ENCODE measurements at regions not wholly inside any gene's neighbourhood (a gene's known extent, or its start where the extent isn't known, plus 50 kb on each side); places are given as distances from the start of the nearest gene placed in this dataset.
"Not testable (repeated sequence)": the region's sequence is repeated elsewhere in the genome, so short reads cannot be mapped to it uniquely, and the experiment has no call there.

GRCh38 chr4:77273412-77273811 lies 116.4 kb downstream of the CCNG2 start:
- DNase-seq (ENCODE audit: extremely low read depth, low read depth) = no peak
- TF ChIP-seq, protein P1, sequence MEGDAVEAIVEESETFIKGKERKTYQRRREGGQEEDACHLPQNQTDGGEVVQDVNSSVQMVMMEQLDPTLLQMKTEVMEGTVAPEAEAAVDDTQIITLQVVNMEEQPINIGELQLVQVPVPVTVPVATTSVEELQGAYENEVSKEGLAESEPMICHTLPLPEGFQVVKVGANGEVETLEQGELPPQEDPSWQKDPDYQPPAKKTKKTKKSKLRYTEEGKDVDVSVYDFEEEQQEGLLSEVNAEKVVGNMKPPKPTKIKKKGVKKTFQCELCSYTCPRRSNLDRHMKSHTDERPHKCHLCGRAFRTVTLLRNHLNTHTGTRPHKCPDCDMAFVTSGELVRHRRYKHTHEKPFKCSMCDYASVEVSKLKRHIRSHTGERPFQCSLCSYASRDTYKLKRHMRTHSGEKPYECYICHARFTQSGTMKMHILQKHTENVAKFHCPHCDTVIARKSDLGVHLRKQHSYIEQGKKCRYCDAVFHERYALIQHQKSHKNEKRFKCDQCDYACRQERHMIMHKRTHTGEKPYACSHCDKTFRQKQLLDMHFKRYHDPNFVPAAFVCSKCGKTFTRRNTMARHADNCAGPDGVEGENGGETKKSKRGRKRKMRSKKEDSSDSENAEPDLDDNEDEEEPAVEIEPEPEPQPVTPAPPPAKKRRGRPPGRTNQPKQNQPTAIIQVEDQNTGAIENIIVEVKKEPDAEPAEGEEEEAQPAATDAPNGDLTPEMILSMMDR (IDR thresholded peaks at IDR 0.05; ENCODE audit: low read depth, low read length) = no peak

- DNase-seq (ENCODE audit: extremely low read depth, low read depth) = not testable (repeated sequence)
Observed at GRCh38 chr4:77279114-77279513, 122.1 kb downstream of the CCNG2 start.

DNA sequence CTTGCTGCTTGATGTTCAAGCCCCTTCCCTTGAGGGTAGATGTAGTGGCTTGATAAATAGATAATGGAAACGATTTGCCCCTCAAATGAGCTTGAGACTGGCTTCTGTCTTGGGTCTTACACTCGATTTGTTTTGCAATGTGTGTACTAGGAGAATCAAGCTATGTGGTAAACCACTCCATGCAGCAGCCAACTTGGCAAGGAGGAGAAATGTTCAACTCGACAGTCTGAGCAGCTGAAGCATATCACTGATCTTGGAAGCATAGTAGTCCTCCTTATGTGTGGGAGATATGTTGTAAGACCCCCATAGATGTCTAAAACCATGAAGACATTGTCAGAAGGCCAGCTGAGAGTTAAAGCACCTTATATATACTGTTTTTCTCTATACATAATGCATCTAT lies 125.3 kb downstream of the CCNG2 start:
- no peak for DNase-seq (ENCODE audit: extremely low read depth, low read depth)
- TF ChIP-seq, protein P1 (IDR thresholded peaks at IDR 0.05; ENCODE audit: low read depth, low read length) = no peak

- TF ChIP-seq, protein P1 (IDR thresholded peaks at IDR 0.05; ENCODE audit: low read depth, low read length) = no peak
- no peak for DNase-seq (ENCODE audit: extremely low read depth, low read depth)
Observed at GRCh38 chr4:77284036-77284435, 127.0 kb downstream of the CCNG2 start.

DNA sequence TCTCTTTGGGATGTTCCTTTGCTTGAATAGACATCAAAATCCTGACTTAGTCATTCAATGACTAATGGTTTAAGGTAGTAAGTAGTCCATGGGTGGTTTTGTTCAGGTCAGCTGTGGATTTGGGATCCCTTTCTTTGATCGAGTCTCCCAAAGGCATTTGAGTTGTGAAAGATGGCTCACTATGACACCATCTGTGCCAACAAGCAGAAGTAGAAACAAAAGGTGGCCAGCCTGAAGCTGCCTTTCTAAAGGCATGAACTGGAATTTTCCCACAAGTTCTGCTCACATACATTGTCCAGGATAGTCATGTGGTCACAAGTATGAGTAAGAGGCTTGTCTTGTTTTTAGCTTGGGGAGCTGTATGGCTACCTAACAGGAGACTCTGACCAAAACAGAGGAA lies 129.9 kb downstream of the CCNG2 start:
- TF ChIP-seq, protein P1 (IDR thresholded peaks at IDR 0.05; ENCODE audit: low read depth, low read length) = no peak
- DNase-seq (ENCODE audit: extremely low read depth, low read depth) = no peak

DNA sequence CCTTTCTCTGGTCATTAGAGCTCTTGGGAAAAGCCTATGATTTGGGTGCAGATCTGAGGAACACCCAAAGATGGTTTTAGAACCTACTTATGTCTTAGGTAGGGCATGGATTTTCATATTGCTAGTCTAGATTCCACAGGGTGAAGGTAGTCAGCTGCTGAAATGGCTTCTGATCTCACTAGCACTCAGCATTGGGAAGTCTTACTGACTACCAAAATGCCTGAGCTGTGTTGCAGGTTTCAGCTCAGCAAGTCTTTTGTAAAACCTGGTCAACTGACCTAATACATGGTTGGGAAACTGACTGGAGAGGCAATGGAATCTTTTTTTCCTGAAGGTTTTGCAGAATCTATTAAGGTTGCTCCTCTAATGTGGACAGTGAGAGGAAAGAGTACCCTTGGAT lies 136.4 kb downstream of the CCNG2 start:
- no peak for DNase-seq (ENCODE audit: extremely low read depth, low read depth)
- TF ChIP-seq, protein P1 (IDR thresholded peaks at IDR 0.05; ENCODE audit: low read depth, low read length) = no peak

- DNase-seq (ENCODE audit: extremely low read depth, low read depth) = not testable (repeated sequence)
Observed at GRCh38 chr4:77300996-77301395, 144.0 kb downstream of the CCNG2 start.

GRCh38 chr4:77305766-77306165 lies 148.8 kb downstream of the CCNG2 start:
- TF ChIP-seq, protein P1 (IDR thresholded peaks at IDR 0.05; ENCODE audit: low read depth, low read length) = no peak
- DNase-seq (ENCODE audit: extremely low read depth, low read depth) = no peak

GRCh38 chr4:77306496-77306895 lies 149.5 kb downstream of the CCNG2 start:
- no peak for DNase-seq (ENCODE audit: extremely low read depth, low read depth)
- TF ChIP-seq, protein P1 (IDR thresholded peaks at IDR 0.05; ENCODE audit: low read depth, low read length) = no peak
